ENCODE measurements at regions not wholly inside any gene's neighbourhood (a gene's known extent, or its start where the extent isn't known, plus 50 kb on each side); places are given as distances from the start of the nearest gene placed in this dataset.
"Not testable (repeated sequence)": the region's sequence is repeated elsewhere in the genome, so short reads cannot be mapped to it uniquely, and the experiment has no call there.

DNA sequence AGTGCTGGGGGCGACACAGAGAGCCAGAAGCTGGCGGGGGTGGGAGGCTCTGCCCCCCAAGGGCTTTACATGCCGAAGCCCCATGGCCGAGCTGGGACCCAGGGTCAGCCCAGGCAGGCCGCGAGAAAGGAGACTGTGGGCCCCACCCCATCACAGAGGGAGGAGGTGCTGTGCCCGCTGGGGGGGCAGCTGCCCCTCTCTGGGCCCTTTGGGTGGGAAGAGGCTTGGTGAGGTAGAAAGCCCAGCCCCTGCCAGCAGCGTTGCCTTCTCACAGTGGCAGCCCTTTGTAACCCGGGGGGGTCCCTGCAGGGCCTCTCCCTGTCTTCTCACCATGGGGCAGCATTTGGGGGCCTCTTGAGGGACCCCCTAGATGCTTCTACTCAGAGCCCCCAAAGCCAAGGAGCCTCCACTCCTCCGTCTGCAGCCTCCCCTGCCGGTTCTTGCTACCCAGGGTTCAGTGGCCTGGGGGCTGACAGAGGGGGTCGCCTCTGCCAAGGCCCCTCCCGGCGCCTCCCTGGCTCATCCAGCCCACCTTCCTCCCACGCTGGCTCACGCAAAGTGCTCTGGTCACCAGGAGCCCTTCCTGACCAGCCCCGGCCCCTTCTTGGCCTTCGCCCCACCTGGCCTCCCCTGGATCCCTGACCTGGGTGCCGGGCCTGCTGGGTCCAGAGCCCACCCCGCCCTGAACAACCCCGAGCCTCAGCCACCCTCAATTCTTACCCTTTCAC, 2967.9 kb downstream of the RPIA start:
- ATAC-seq, result not testable (repeated sequence)

DNA sequence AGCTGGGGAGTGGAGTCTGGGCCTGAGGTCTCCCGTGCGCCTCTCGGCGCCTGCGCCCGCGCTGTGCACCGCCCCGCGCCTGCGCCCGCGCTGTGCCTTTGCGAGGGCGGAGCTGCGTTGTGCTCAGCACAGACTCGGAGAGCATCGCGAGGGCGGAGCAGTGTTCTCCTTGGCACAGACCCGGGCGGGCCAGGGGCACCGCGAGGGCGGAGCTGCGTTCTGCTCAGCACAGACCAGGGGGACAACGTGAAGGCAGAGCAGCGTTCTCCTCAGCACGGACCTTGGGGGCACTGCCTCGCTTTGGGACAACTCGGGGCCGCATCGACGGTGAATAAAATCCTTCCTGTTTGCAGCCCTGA, 2968.4 kb downstream of the RPIA start:
- peak; percentile 62 to 71 for ATAC-seq

DNA sequence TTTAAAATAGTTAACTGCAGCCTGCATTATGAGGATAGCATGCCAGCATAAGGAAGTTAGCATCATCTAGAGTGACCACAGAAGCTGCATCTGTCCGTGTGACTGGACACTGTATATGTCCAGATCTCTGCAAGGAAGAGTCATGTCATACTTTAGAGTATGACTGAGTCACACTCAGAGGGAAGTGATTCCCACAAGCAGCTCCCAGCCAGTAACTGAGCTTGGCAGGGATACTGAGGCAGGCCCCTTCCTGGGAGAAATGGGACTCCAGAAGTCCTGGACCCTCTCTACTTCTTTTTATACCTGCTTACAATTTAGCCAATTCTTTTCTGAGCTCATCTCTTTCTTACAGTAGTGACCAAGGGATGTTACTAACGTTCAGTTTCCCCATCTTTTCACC, 2975.9 kb downstream of the RPIA start:
- not testable (repeated sequence) for ATAC-seq

DNA sequence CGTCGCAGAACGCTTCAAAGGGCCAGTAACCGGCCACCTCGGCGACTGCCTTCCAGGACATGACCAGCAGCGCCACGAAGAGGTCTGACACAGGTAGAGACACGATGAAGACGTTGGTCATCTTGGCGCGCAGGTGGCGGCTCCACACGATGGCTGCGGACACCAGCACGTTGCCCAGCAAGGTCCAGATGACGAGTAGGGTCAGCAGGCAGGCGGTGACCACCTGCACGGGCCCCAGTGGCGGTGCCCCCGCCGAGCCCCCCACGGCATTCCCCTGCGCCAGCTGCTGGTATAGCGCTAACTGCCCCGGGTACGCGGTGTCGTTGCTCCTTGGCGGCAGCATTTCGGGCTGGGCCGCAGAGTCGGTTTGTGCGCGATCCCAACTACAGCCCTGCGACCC, 2994.1 kb downstream of the RPIA start:
- ATAC-seq, result not testable (repeated sequence)

DNA sequence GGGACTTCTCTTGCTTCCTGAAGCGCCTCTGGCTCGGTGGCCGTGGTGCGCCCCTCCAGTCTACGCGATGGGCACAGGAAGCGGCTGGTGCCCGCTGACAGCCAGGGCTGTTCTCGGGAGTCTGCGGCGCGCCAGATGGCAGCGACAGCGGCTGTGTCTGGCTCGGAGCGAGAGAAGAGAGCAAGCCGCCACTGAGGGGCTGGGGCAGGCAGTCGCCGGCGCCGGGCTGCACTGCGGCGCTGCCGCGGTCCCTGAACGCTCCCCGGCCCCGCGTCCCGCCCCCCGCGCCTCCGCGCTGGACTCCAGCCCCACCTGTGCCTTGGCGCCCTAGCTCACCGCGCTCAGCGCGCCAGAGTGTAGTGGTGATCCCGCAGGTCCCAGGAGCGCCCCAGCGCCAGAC, 2994.6 kb downstream of the RPIA start:
- ATAC-seq, result not testable (repeated sequence)
